Nephron (organoid): ENCODE measurements at regions not wholly inside any gene's neighbourhood (a gene's known extent, or its start where the extent isn't known, plus 50 kb on each side); places are given as distances from the start of the nearest gene placed in this dataset.

ENCODE experiments used
- H3K27ac Mint-ChIP-seq, 3 experiments: 2 replicates each; pipeline ENCODE4 v1.8.0; 2020; ENCODE audit warnings: mixed read lengths in 3 of 3, mild to moderate bottlenecking in 2 of 3, moderate library complexity in 1 of 3
- H3K27me3 Mint-ChIP-seq: 2 replicates; pipeline ENCODE4 v1.8.0; 2021; ENCODE audit warnings: low read depth, mild to moderate bottlenecking, moderate library complexity, mixed read lengths
- H3K36me3 Mint-ChIP-seq: 2 replicates; pipeline ENCODE4 v1.8.0; 2020; ENCODE audit warnings: low read depth, mixed read lengths
- H3K4me1 Mint-ChIP-seq: 2 replicates; pipeline ENCODE4 v1.8.0; 2020; ENCODE audit warnings: mixed read lengths
- H3K4me3 Mint-ChIP-seq, 3 experiments: 2 replicates each; pipeline ENCODE4 v1.8.0; 2020; ENCODE audit warnings: mild to moderate bottlenecking in 3 of 3, mixed read lengths in 3 of 3, moderate library complexity in 2 of 3
- H3K9me3 Mint-ChIP-seq: 2 replicates; pipeline ENCODE4 v1.8.0; 2020; ENCODE audit warnings: mixed read lengths
- TF ChIP-seq, protein P1 (sequence below), 3 experiments: fragments of 200-600 bp; sonication (generic); IDR thresholded peaks; one replicate each; pipeline ENCODE4 v1.5.0; 2021; ENCODE audit warnings: antibody characterized with exemption in 3 of 3; ENCODE audit not compliant: unreplicated experiment in 3 of 3

DNA sequence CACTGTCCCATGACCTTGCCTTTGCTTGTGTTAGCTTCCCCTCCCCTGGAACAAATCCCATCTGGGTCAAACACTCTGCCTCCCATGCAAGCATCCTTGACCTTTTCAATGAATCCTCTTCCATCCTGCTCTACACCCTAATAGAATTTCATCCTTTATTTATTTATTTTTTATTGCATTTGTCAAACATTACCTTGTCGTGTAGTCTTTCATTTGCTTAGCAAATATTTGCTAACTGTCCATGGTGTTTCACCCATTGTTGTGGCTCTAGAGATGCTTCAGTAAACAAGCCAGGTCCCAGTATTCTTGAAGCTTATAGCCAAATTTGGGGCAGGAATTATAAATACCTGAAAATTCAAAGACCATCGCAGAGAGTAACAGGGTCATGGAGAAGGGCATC lies 51.0 kb upstream of the MRTFB start:
- TF ChIP-seq, protein P1, sequence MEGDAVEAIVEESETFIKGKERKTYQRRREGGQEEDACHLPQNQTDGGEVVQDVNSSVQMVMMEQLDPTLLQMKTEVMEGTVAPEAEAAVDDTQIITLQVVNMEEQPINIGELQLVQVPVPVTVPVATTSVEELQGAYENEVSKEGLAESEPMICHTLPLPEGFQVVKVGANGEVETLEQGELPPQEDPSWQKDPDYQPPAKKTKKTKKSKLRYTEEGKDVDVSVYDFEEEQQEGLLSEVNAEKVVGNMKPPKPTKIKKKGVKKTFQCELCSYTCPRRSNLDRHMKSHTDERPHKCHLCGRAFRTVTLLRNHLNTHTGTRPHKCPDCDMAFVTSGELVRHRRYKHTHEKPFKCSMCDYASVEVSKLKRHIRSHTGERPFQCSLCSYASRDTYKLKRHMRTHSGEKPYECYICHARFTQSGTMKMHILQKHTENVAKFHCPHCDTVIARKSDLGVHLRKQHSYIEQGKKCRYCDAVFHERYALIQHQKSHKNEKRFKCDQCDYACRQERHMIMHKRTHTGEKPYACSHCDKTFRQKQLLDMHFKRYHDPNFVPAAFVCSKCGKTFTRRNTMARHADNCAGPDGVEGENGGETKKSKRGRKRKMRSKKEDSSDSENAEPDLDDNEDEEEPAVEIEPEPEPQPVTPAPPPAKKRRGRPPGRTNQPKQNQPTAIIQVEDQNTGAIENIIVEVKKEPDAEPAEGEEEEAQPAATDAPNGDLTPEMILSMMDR (IDR thresholded peaks at IDR 0.05; ENCODE audit: unreplicated experiment in 3 of 3): no peak
- Mint-ChIP-seq H3K27me3 (peaks cover 3% of the 10 kb centered on the region), H3K36me3 (no peaks in the 10 kb centered on the region), H3K4me1 (peaks cover 15% of the 10 kb centered on the region), H3K4me3 (no peak overlapping the region), H3K9me3 (peaks cover 3% of the 10 kb centered on the region), H3K27ac (no peak overlapping the region)
